ENCODE measurements at regions not wholly inside any gene's neighbourhood (a gene's known extent, or its start where the extent isn't known, plus 50 kb on each side); places are given as distances from the start of the nearest gene placed in this dataset.

- TF ChIP-seq CTCF (IDR thresholded peaks at IDR 0.05) (no peak), POLR2A (IDR thresholded peaks at IDR 0.05) (no peak)
Measured at GRCh38 chr4:159024266-159024665, 78.6 kb upstream of the RAPGEF2 start.

All from uterus (tissue), 2 donors.